ENCODE measurements at regions not wholly inside any gene's neighbourhood (a gene's known extent, or its start where the extent isn't known, plus 50 kb on each side); places are given as distances from the start of the nearest gene placed in this dataset.

- no peak for TF ChIP-seq POLR2A (IDR thresholded peaks at IDR 0.05; ENCODE audit: low read length)
- TF ChIP-seq GATA1 (IDR thresholded peaks at IDR 0.05; ENCODE audit: low read depth, low read length) = no peak
Observed at GRCh38 chr7:45401155-45401554, 173.0 kb upstream of the ADCY1 start.
